ENCODE measurements at regions not wholly inside any gene's neighbourhood (a gene's known extent, or its start where the extent isn't known, plus 50 kb on each side); places are given as distances from the start of the nearest gene placed in this dataset.

GRCh38 chr18:10152475-10152874 lies 238.7 kb downstream of the VAPA start:
- no peak for TF ChIP-seq CTCF (IDR thresholded peaks at IDR 0.05; ENCODE audit: insufficient read depth, missing control alignments)
- DNase-seq (ENCODE audit: insufficient read length, low spot score): no peak
- no peak for FAIRE-seq

GRCh38 chr18:10153924-10154752 lies 240.3 kb downstream of the VAPA start:
- no peak for TF ChIP-seq CTCF (IDR thresholded peaks at IDR 0.05; ENCODE audit: insufficient read depth, missing control alignments)
- DNase-seq (ENCODE audit: insufficient read length, low spot score) (no peak), FAIRE-seq (no peak)

GRCh38 chr18:10157706-10158105 lies 243.9 kb downstream of the VAPA start:
- DNase-seq (ENCODE audit: insufficient read length, low spot score) (no peak), FAIRE-seq (no peak)
- TF ChIP-seq CTCF (IDR thresholded peaks at IDR 0.05; ENCODE audit: insufficient read depth, missing control alignments): no peak

GRCh38 chr18:10160251-10160650 lies 246.4 kb downstream of the VAPA start:
- FAIRE-seq: no peak
- TF ChIP-seq CTCF (IDR thresholded peaks at IDR 0.05; ENCODE audit: insufficient read depth, missing control alignments): no peak
- no peak for DNase-seq (ENCODE audit: insufficient read length, low spot score)

GRCh38 chr18:10161315-10161714 lies 247.5 kb downstream of the VAPA start:
- TF ChIP-seq CTCF (IDR thresholded peaks at IDR 0.05; ENCODE audit: insufficient read depth, missing control alignments): no peak
- no peak for DNase-seq (ENCODE audit: insufficient read length, low spot score)
- no peak for FAIRE-seq

GRCh38 chr18:10162340-10162739 lies 248.5 kb downstream of the VAPA start:
- FAIRE-seq (no peak), DNase-seq (ENCODE audit: insufficient read length, low spot score) (no peak)
- TF ChIP-seq CTCF (IDR thresholded peaks at IDR 0.05; ENCODE audit: insufficient read depth, missing control alignments): no peak

Measured in D721Med (cell line).